ENCODE measurements at regions not wholly inside any gene's neighbourhood (a gene's known extent, or its start where the extent isn't known, plus 50 kb on each side); places are given as distances from the start of the nearest gene placed in this dataset.
"Not testable (repeated sequence)": the region's sequence is repeated elsewhere in the genome, so short reads cannot be mapped to it uniquely, and the experiment has no call there.

DNA sequence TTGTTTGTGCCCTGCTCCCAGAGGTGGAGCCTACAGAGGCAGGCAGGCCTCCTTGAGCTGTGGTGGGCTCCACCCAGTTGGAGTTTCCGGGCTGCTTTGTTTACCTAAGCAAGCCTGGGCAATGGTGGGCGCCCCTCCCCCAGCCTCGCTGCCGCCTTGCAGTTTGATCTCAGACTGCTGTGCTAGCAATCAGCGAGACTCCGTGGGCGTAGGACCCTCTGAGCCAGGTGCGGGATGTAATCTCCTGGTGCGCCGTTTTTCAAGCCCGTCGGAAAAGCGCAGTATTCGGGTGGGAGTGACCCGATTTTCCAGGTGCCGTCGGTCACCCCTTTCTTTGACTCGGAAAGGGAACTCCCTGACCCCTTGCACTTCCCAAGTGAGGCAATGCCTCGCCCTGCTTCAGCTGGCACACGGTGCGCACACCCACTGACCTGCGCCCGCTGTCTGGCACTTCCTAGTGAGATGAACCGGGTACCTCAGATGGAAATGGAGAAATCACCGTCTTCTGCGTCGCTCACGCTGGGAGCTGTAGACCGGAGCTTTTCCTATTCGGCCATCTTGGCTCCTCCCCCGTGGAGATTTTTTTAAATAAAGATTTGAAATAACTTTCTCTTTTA, 189.2 kb upstream of the WSB1 start:
- not testable (repeated sequence) for H3K27ac ChIP-seq; H3K36me3 ChIP-seq; H3K9me3 ChIP-seq (ENCODE audit: low read depth); H3K4me3 ChIP-seq; H3K27me3 ChIP-seq; H3K4me1 ChIP-seq (ENCODE audit: low read depth); DNase-seq (ENCODE audit: low read depth in 1 of 2, low spot score in 1 of 2)

DNA sequence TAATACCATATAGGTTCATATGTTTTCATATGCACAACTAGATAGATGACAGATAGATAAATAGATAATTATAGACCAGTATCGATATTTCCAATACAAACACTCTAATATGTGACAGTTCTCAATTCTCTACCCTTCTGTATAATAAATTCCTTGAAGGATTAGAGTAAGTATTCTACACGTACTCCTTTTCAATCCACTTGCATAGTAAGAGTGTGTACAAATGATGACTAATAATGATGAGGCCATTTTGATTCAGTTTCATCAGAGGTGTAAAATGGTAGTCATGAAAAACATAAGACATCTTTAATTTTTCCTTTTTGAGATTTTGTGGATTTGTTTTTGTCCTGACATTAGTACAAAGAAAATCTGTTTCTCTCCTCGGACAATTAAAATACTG, 188.3 kb upstream of the WSB1 start:
- TF ChIP-seq, protein P1, sequence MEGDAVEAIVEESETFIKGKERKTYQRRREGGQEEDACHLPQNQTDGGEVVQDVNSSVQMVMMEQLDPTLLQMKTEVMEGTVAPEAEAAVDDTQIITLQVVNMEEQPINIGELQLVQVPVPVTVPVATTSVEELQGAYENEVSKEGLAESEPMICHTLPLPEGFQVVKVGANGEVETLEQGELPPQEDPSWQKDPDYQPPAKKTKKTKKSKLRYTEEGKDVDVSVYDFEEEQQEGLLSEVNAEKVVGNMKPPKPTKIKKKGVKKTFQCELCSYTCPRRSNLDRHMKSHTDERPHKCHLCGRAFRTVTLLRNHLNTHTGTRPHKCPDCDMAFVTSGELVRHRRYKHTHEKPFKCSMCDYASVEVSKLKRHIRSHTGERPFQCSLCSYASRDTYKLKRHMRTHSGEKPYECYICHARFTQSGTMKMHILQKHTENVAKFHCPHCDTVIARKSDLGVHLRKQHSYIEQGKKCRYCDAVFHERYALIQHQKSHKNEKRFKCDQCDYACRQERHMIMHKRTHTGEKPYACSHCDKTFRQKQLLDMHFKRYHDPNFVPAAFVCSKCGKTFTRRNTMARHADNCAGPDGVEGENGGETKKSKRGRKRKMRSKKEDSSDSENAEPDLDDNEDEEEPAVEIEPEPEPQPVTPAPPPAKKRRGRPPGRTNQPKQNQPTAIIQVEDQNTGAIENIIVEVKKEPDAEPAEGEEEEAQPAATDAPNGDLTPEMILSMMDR (IDR thresholded peaks at IDR 0.05; ENCODE audit: low read depth, low read length): no peak
- H3K27me3 ChIP-seq: no peaks in the 10 kb centered on the region
- H3K9me3 ChIP-seq (ENCODE audit: low read depth): no peaks in the 10 kb centered on the region
- H3K4me3 ChIP-seq: no peak overlapping the region
- DNase-seq (ENCODE audit: low read depth in 1 of 2, low spot score in 1 of 2): no peak
- no peaks in the 10 kb centered on the region for H3K36me3 ChIP-seq
- H3K27ac ChIP-seq: no peak overlapping the region
- H3K4me1 ChIP-seq (ENCODE audit: low read depth): no peaks in the 10 kb centered on the region

DNA sequence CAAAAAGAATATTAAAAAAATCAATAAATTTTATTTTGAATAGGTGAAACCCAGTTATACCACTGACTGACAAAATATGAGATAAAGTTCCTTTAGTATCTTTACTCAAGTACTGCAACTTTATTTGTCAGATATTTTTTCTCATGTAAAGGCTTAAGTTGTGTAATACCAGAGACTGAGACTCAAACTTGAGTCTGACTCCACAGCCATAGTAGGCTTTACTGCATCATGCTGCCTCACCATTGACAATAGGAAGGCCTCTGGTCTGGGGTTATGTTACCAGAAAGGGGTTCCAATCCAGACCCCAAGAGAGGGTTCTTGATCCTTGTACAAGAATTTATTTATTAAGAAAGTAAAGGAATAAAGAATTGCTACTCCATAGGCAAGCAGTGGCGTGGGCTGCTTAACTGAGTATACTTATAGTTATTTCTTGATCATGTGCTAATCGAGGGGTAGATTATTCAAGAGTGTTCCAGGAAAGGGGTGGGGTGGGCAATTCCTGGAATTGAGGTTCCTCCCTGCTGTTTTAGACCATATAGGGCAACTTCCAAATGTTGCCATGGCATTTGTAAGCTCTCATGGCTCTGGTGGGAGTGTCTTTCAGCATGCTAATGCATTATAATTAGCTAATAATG, 187.4 kb upstream of the WSB1 start:
- H3K27me3 ChIP-seq: no peaks in the 10 kb centered on the region
- no peaks in the 10 kb centered on the region for H3K4me1 ChIP-seq (ENCODE audit: low read depth)
- TF ChIP-seq, protein P1 (IDR thresholded peaks at IDR 0.05; ENCODE audit: low read depth, low read length): no peak
- no peak overlapping the region for H3K27ac ChIP-seq
- H3K4me3 ChIP-seq: no peak overlapping the region
- no peaks in the 10 kb centered on the region for H3K36me3 ChIP-seq
- DNase-seq (ENCODE audit: low read depth in 1 of 2, low spot score in 1 of 2): no peak
- H3K9me3 ChIP-seq (ENCODE audit: low read depth): no peaks in the 10 kb centered on the region

DNA sequence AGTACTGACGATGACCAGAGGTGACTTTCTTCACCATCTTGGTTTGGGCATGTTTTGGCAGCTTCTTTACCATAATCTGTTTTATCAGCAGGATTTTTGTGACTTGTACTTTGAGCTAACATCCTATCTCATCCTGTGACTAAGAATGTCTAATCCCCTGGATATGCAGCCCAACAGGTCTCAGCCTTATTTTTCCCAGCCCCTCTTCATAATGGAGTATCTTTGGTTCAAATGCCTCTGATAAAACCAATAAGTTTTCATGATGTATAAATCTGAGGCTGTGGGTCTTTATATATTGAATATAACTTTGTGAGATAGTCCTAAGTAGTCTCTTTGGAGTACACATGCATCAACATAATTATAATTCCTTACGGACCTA, 186.9 kb upstream of the WSB1 start:
- no peak for DNase-seq (ENCODE audit: low read depth in 1 of 2, low spot score in 1 of 2)
- Histone ChIP-seq H3K4me1 (ENCODE audit: low read depth) (no peaks in the 10 kb centered on the region), H3K27ac (no peak overlapping the region), H3K9me3 (ENCODE audit: low read depth) (no peaks in the 10 kb centered on the region), H3K36me3 (no peaks in the 10 kb centered on the region), H3K4me3 (no peak overlapping the region), H3K27me3 (no peaks in the 10 kb centered on the region)
- TF ChIP-seq, protein P1 (IDR thresholded peaks at IDR 0.05; ENCODE audit: low read depth, low read length): no peak

DNA sequence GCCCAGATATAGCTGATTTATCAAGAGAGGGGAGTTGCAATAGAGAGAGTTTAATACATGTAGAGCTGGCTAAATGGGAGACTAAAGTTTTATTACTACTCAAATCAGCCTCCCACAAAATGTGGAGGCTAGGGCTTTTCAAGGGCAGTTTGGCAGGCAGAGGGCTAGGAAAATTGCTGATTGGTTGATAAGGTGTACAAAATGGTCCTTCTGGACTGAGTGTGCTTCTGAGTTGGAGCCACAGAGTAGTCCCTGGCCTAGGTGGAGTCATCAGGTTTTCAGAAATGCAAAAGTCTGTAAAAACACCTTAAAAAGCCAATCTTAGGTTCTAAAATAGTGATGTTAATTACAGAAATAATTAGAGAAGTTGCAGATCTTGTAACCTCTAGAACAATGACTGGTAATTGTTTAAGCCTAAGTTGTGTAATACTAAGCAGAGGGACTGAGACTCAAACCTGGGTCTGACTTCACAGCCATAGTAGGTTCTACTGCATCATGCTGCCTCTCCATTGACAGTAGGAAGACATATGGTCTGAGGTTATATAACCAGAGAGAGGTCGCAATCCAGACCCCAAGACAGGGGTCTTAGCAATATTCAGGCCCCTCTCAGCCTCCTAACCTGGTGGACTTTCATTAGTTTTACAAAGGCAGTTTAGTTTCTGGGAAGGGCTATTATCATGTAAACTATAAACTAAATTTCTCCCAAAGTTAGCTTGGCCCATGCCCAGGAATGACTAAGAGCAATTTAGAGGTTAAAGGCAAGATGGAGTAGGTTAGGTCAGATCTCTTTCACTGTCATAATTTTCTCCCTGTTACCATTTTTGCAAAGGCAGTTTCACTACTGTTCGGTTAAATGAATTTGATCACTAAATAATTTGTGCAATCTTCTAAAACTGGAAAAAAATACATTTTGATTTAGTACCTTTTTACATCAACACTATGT, 186.3 kb upstream of the WSB1 start:
- not testable (repeated sequence) for DNase-seq (ENCODE audit: low read depth in 1 of 2, low spot score in 1 of 2); H3K4me3 ChIP-seq; H3K4me1 ChIP-seq (ENCODE audit: low read depth); H3K9me3 ChIP-seq (ENCODE audit: low read depth); H3K27ac ChIP-seq; H3K27me3 ChIP-seq; H3K36me3 ChIP-seq

DNA sequence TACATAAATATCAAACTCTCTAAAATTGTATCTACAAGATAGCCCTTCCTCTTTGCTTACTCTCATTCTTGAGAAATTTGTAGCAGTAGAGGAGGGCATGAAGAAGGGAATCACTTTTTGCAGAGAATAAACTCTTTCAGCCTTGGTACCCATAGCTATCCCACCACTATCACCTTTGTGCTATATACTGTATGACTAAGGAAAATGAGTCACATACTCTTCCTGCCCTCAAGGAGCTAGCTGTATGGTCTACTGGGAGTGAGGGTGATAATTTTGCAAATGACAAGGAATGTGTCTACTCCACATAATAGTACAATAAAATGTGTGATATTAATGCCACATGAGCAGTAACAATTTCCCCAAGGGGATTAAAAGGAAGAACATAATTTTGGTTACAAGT, 184.6 kb upstream of the WSB1 start:
- Histone ChIP-seq H3K27ac (no peak overlapping the region), H3K36me3 (no peaks in the 10 kb centered on the region), H3K9me3 (ENCODE audit: low read depth) (no peaks in the 10 kb centered on the region), H3K4me1 (ENCODE audit: low read depth) (no peaks in the 10 kb centered on the region), H3K4me3 (no peak overlapping the region), H3K27me3 (no peaks in the 10 kb centered on the region)
- DNase-seq (ENCODE audit: low read depth in 1 of 2, low spot score in 1 of 2): no peak
- TF ChIP-seq, protein P1 (IDR thresholded peaks at IDR 0.05; ENCODE audit: low read depth, low read length): no peak
